Upper lobe of left lung (tissue), 6 donors: ENCODE measurements at regions not wholly inside any gene's neighbourhood (a gene's known extent, or its start where the extent isn't known, plus 50 kb on each side); places are given as distances from the start of the nearest gene placed in this dataset.

Source experiments
- ATAC-seq, 2 donors: fragments of 200-7000 bp; cut with Tn5 transposase; one replicate each; pipeline ENCODE4 v1.9.1; 2022; ENCODE audit warnings: mild to moderate bottlenecking in 2 of 2, moderate library complexity in 2 of 2; ENCODE audit not compliant: low FRiP score in 2 of 2
- DNase-seq, 2 donors: peaks; one replicate each; pipeline ENCODE4 v3.0.0-alpha.2; 2019 to 2020
- H3K27ac ChIP-seq, 4 donors: fragments of 200-600 bp; sonication (generic); one replicate each; pipeline ENCODE4 v1.5.1; 2016 to 2019
- H3K27me3 ChIP-seq, 4 donors: fragments of 200-600 bp; sonication (generic); one replicate each; pipeline ENCODE4 v1.5.1; 2017 to 2019
- H3K36me3 ChIP-seq, 4 donors: fragments of 200-600 bp; sonication (generic); one replicate each; pipeline ENCODE4 v1.5.1; 2016 to 2019
- H3K4me1 ChIP-seq, 4 donors: fragments of 200-600 bp; sonication (generic); one replicate each; pipeline ENCODE4 v1.5.1; 2018 to 2019
- H3K4me3 ChIP-seq, 4 donors: fragments of 200-600 bp; sonication (generic); one replicate each; pipeline ENCODE4 v1.5.1; 2017 to 2019; ENCODE audit warnings: mild to moderate bottlenecking in 2 of 4, moderate library complexity in 1 of 4
- H3K9me3 ChIP-seq, 4 donors: fragments of 200-600 bp; sonication (generic); one replicate each; pipeline ENCODE4 v1.5.1; 2018 to 2019
- CTCF ChIP-seq, 6 experiments: fragments of 450-650 bp in 4 of 6; fragments of 200-600 bp in 2 of 6; sonication (generic) in 2 of 6; IDR thresholded peaks; one replicate each; pipeline ENCODE4 v1.5.1; 2016 to 2019; ENCODE audit warnings: antibody characterized with exemption in 6 of 6
- EP300 ChIP-seq, 4 donors: sonication (generic); formaldehyde crosslinking; IDR thresholded peaks; one replicate each; pipeline ENCODE4 v1.5.1; 2017; ENCODE audit warnings: antibody characterized with exemption in 4 of 4, control low read depth in 2 of 4
- POLR2A ChIP-seq, 4 donors: fragments of 450-650 bp; IDR thresholded peaks; one replicate each; pipeline ENCODE4 v1.5.1; 2016 to 2017; ENCODE audit warnings: antibody characterized with exemption in 4 of 4, mild to moderate bottlenecking in 2 of 4
- POLR2AphosphoS5 ChIP-seq, 2 donors: sonication (generic); formaldehyde crosslinking; IDR thresholded peaks; one replicate each; pipeline ENCODE4 v1.5.1; 2017; ENCODE audit warnings: antibody characterized with exemption in 2 of 2
- WGBS, 2 donors: methylation state at CpG; one replicate each; pipeline ENCODE4 v1.1.5; 2017 to 2018; 5-methylcytosine and 5-hydroxymethylcytosine counted together
- donor health status: DM: no; HTN: no; CAD: no; lungs with moderate emphysema.
- donor health status: DM: no; HTN: yes; CAD: no; lungs with severe emphysema.

DNA sequence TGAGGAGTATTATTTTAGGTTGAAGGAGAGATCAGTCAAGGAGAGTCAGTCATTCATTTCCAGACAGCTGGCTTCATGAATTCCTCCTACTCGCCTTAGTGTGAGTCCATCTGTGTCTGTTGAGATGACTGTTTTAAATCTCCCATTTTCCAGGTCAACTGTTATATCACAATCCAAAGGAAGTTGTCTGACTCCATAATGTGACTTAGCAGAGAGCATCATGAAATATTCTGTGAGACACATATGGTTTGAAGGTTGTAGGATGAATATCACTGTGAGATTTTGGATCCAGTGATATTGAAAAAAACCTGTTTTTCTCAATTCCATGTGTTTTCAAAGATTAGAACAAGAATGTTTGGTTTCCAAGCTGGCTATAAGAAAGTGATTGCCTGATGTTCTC is 530.2 kb upstream of the MAN1A1 start:
- Histone ChIP-seq H3K4me1 (no peaks in the 10 kb centered on the region), H3K27me3 (no peaks in the 10 kb centered on the region), H3K4me3 (no peak overlapping the region), H3K27ac (no peak overlapping the region), H3K9me3 (no peaks in the 10 kb centered on the region), H3K36me3 (no peaks in the 10 kb centered on the region)
- TF ChIP-seq POLR2A (IDR thresholded peaks at IDR 0.05) (no peak), EP300 (IDR thresholded peaks at IDR 0.05) (no peak), POLR2AphosphoS5 (IDR thresholded peaks at IDR 0.05) (no peak), CTCF (IDR thresholded peaks at IDR 0.05) (no peak)
- WGBS, 2 donors, result 0% methylated on average over 1 of the region's 1 CpG
- no peak for ATAC-seq
- DNase-seq, result no peak

DNA sequence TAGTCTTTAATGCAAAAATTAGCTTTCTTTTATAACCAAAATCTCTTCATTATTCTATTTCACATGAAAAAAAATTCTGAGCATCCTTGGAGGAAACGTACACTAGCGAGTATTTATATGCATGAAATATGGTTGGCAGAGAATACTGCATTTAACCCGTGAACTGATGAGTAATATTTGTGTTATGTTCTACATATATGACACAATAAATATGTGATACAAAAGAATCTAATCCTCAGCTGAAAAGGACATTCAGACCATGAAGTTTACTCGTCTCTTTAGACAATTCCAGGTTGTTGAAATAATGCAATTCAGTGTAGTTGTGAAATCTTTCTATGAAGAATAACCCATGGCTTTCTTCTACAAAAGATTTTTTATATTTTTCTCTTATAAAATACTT is 524.8 kb upstream of the MAN1A1 start:
- no peak for ATAC-seq
- no peak overlapping the region for H3K27ac ChIP-seq
- H3K4me3 ChIP-seq, result no peak overlapping the region
- no peak for DNase-seq
- WGBS, 2 donors, result 80 to 86% methylated on average over 4 of the region's 4 CpGs
- no peaks in the 10 kb centered on the region for H3K27me3 ChIP-seq
- no peaks in the 10 kb centered on the region for H3K36me3 ChIP-seq
- H3K9me3 ChIP-seq, result no peaks in the 10 kb centered on the region
- TF ChIP-seq EP300 (IDR thresholded peaks at IDR 0.05) (no peak), POLR2A (IDR thresholded peaks at IDR 0.05) (no peak), POLR2AphosphoS5 (IDR thresholded peaks at IDR 0.05) (no peak), CTCF (IDR thresholded peaks at IDR 0.05) (no peak)
- no peaks in the 10 kb centered on the region for H3K4me1 ChIP-seq

DNA sequence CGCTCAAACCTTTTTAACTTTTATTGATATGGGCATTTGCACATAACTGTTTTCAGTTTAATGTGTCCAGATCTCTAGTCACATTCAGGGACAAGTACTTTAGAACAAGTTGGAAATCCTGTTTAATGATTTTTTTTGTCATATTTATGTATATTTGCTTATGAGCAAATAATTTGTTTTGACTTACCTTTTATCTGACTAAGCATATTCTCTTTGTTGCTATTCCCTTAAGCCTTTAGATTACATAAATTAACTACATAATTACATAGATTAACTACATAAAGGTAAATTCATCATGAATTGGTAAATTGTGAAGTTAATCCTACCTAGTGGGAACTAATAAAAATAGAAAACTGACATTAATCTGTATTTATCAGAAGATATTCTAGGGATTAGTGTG is 523.5 kb upstream of the MAN1A1 start:
- 90 to 94% methylated on average over 1 of the region's 1 CpG for WGBS, 2 donors
- Histone ChIP-seq H3K9me3 (no peaks in the 10 kb centered on the region), H3K4me3 (no peak overlapping the region), H3K27ac (no peak overlapping the region), H3K4me1 (no peaks in the 10 kb centered on the region), H3K36me3 (no peaks in the 10 kb centered on the region), H3K27me3 (no peaks in the 10 kb centered on the region)
- DNase-seq (no peak), ATAC-seq (no peak)
- TF ChIP-seq EP300 (IDR thresholded peaks at IDR 0.05), result no peak
- no peak for TF ChIP-seq POLR2A (IDR thresholded peaks at IDR 0.05)
- no peak for TF ChIP-seq POLR2AphosphoS5 (IDR thresholded peaks at IDR 0.05)
- no peak for TF ChIP-seq CTCF (IDR thresholded peaks at IDR 0.05)

DNA sequence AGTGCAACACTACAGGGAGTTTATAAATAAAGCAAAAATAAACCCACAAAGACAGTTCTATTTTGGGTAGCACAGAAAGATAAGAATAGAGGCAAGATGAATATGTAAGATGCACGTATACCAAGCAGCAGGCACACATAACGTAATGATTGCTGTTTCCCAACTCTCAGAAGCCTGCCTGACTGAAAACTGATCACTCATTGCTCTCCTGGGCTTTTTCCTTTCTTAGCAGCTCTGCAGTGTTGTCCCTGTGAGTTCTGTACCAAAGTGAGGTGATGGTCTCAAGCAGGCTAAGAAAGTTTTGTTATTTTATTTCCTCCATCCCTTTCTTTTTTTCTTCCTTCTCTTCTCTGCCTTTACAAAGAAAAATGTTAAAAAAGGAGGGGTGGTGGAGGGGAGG is 522.0 kb upstream of the MAN1A1 start:
- no peak overlapping the region for H3K4me3 ChIP-seq
- H3K27me3 ChIP-seq, result no peaks in the 10 kb centered on the region
- no peaks in the 10 kb centered on the region for H3K4me1 ChIP-seq
- no peak for TF ChIP-seq EP300 (IDR thresholded peaks at IDR 0.05)
- peaks cover 0 to 4% (median 0%) of the 10 kb centered on the region in 4 donors for H3K9me3 ChIP-seq
- ATAC-seq, result no peak
- no peak overlapping the region for H3K27ac ChIP-seq
- DNase-seq, result no peak
- 53 to 68% methylated on average over 2 of the region's 2 CpGs for WGBS, 2 donors
- H3K36me3 ChIP-seq, result no peaks in the 10 kb centered on the region

- Histone ChIP-seq H3K9me3 (peaks cover 0 to 8% (median 4%) of the 10 kb centered on the region in 4 donors), H3K4me1 (no peaks in the 10 kb centered on the region), H3K36me3 (no peaks in the 10 kb centered on the region), H3K4me3 (no peak overlapping the region), H3K27ac (no peak overlapping the region), H3K27me3 (no peaks in the 10 kb centered on the region)
- TF ChIP-seq EP300 (IDR thresholded peaks at IDR 0.05), result no peak
- TF ChIP-seq POLR2AphosphoS5 (IDR thresholded peaks at IDR 0.05), result no peak
- no peak for TF ChIP-seq CTCF (IDR thresholded peaks at IDR 0.05)
- no peak for TF ChIP-seq POLR2A (IDR thresholded peaks at IDR 0.05)
- 73 to 83% methylated on average over 3 of the region's 3 CpGs for WGBS, 2 donors
- DNase-seq (no peak), ATAC-seq (no peak)
Observed at GRCh38 chr6:119865466-119866350, 516.1 kb upstream of the MAN1A1 start.
